Endodermal cell (in vitro differentiated cells): ENCODE measurements at regions not wholly inside any gene's neighbourhood (a gene's known extent, or its start where the extent isn't known, plus 50 kb on each side); places are given as distances from the start of the nearest gene placed in this dataset.

Experiments used
- DNase-seq: peaks from one replicate; pipeline ENCODE4 v3.0.0-alpha.2; 2017
- H3K27ac ChIP-seq: 2 replicates; pipeline ENCODE4 v1.5.1; 2013; ENCODE audit warnings: mild to moderate bottlenecking, low read depth, low read length, moderate library complexity
- H3K27me3 ChIP-seq: 2 replicates; pipeline ENCODE4 v1.6.1; 2013; ENCODE audit warnings: mild to moderate bottlenecking, low read length, moderate library complexity; ENCODE audit not compliant: insufficient read depth, control insufficient read depth, poor library complexity, severe bottlenecking
- H3K36me3 ChIP-seq: 2 replicates; pipeline ENCODE4 v1.7.0; 2013; ENCODE audit warnings: mild to moderate bottlenecking, low read length, moderate library complexity; ENCODE audit not compliant: control insufficient read depth, insufficient read depth
- H3K4me1 ChIP-seq: one replicate; pipeline ENCODE4 v1.7.0; 2013; ENCODE audit warnings: low read length; ENCODE audit not compliant: control insufficient read depth, insufficient read depth
- H3K4me3 ChIP-seq: 2 replicates; pipeline ENCODE4 v1.5.1; 2013; ENCODE audit warnings: mild to moderate bottlenecking, low read length, moderate library complexity
- H3K9ac ChIP-seq: 2 replicates; pipeline ENCODE4 v1.6.1; 2013; ENCODE audit warnings: mild to moderate bottlenecking, low read length, moderate library complexity; ENCODE audit not compliant: poor library complexity, severe bottlenecking; ENCODE audit errors: extremely low read depth
- H3K9me3 ChIP-seq: 2 replicates; pipeline ENCODE4 v1.6.1; 2013; ENCODE audit warnings: mild to moderate bottlenecking, low read length, moderate library complexity; ENCODE audit not compliant: control insufficient read depth
- H3K27ac Mint-ChIP-seq: 2 replicates; pipeline ENCODE4 v1.8.0; 2020; ENCODE audit warnings: mixed read lengths
- H3K27me3 Mint-ChIP-seq: 2 replicates; pipeline ENCODE4 v1.8.0; 2021; ENCODE audit warnings: mild to moderate bottlenecking, mixed read lengths; ENCODE audit not compliant: insufficient read depth
- H3K36me3 Mint-ChIP-seq: 2 replicates; pipeline ENCODE4 v1.8.0; 2020; ENCODE audit warnings: low read depth, mixed read lengths
- H3K4me1 Mint-ChIP-seq: 2 replicates; pipeline ENCODE4 v1.8.0; 2020; ENCODE audit warnings: mixed read lengths
- H3K4me3 Mint-ChIP-seq: 2 replicates; pipeline ENCODE4 v1.8.0; 2020; ENCODE audit warnings: mild to moderate bottlenecking, moderate library complexity, mixed read lengths
- H3K9me3 Mint-ChIP-seq: 2 replicates; pipeline ENCODE4 v1.8.0; 2020; ENCODE audit warnings: mild to moderate bottlenecking, mixed read lengths
- WGBS, 2 experiments: methylation state at CpG; one replicate each; pipeline versions ENCODE4 v1.1.5 to v1.1.7; 2013; ENCODE audit warnings: missing lambda C conversion rate in 2 of 2, mixed read lengths in 1 of 2; ENCODE audit not compliant: insufficient coverage in 1 of 2, insufficient read length in 1 of 2; 5-methylcytosine and 5-hydroxymethylcytosine counted together
- TF ChIP-seq, protein P1 (sequence below): fragments of 200-600 bp; sonication (generic); conservative IDR thresholded peaks from 2 replicates; pipeline ENCODE4 v1.5.0; 2021; ENCODE audit warnings: antibody characterized with exemption, mild to moderate bottlenecking

DNA sequence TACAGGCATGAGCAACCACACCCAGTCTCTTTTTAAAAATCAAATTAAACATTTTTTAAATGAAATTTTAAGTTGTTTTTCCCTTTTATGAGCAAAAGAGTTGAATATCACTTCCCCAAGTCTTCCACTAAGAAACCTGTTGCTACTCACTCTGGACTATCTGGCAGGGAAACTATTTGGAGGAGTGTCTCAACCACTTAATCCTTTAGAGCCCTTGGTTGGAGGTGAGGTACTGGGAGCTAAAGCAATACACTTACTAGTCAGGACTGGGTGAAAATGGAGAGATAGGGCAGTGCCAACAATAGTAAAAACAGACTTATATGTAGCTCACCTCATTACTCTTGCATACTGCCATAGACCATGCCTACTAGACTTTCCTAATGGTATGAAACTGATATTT is 135.5 kb downstream of the RND3 start:
- Mint-ChIP-seq H3K9me3 (peaks cover 1% of the 10 kb centered on the region), H3K27me3 (no peaks in the 10 kb centered on the region), H3K4me1 (peaks cover 30% of the 10 kb centered on the region), H3K27ac (no peak overlapping the region), H3K4me3 (no peak overlapping the region), H3K36me3 (no peaks in the 10 kb centered on the region)
- Histone ChIP-seq H3K4me1 (no peaks in the 10 kb centered on the region), H3K27me3 (no peaks in the 10 kb centered on the region), H3K9me3 (no peaks in the 10 kb centered on the region), H3K4me3 (no peak overlapping the region), H3K36me3 (no peaks in the 10 kb centered on the region), H3K27ac (no peak overlapping the region), H3K9ac (no peak overlapping the region)
- TF ChIP-seq, protein P1, sequence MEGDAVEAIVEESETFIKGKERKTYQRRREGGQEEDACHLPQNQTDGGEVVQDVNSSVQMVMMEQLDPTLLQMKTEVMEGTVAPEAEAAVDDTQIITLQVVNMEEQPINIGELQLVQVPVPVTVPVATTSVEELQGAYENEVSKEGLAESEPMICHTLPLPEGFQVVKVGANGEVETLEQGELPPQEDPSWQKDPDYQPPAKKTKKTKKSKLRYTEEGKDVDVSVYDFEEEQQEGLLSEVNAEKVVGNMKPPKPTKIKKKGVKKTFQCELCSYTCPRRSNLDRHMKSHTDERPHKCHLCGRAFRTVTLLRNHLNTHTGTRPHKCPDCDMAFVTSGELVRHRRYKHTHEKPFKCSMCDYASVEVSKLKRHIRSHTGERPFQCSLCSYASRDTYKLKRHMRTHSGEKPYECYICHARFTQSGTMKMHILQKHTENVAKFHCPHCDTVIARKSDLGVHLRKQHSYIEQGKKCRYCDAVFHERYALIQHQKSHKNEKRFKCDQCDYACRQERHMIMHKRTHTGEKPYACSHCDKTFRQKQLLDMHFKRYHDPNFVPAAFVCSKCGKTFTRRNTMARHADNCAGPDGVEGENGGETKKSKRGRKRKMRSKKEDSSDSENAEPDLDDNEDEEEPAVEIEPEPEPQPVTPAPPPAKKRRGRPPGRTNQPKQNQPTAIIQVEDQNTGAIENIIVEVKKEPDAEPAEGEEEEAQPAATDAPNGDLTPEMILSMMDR: no peak
- no peak for DNase-seq

DNA sequence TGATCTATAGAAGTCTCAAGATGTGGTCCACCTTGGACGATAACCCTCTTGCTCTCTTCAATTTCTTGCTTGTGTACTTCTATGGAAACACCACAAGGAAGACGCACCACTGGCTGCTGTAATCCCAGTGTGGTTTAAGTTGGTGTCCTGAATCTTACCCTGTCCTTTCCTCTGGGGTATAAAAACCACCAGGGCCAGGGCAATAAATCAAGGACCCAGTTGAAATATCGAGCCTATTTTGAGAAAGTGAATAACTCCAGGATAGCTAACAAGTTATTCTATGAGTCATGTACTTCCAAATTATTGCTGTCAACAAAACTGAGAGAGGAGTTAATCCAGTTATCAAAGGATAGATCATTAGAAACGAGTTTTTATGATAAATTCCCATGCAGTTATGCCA is 137.0 kb downstream of the RND3 start:
- TF ChIP-seq, protein P1: no peak
- H3K4me3 Mint-ChIP-seq: no peak overlapping the region
- peaks cover 25% of the 10 kb centered on the region for H3K4me1 Mint-ChIP-seq
- H3K4me3 ChIP-seq: no peak overlapping the region
- H3K27ac Mint-ChIP-seq: no peak overlapping the region
- no peaks in the 10 kb centered on the region for H3K36me3 ChIP-seq
- H3K27me3 ChIP-seq: no peaks in the 10 kb centered on the region
- 82 to 93% methylated on average over 2 to 4 of the region's 4 CpGs for WGBS, 2 experiments
- no peak overlapping the region for H3K27ac ChIP-seq
- no peaks in the 10 kb centered on the region for H3K36me3 Mint-ChIP-seq
- H3K9me3 Mint-ChIP-seq: peaks cover 1% of the 10 kb centered on the region
- H3K27me3 Mint-ChIP-seq: peaks cover 2% of the 10 kb centered on the region
- DNase-seq: no peak
- no peak overlapping the region for H3K9ac ChIP-seq
- H3K4me1 ChIP-seq: no peaks in the 10 kb centered on the region
- H3K9me3 ChIP-seq: no peaks in the 10 kb centered on the region

DNA sequence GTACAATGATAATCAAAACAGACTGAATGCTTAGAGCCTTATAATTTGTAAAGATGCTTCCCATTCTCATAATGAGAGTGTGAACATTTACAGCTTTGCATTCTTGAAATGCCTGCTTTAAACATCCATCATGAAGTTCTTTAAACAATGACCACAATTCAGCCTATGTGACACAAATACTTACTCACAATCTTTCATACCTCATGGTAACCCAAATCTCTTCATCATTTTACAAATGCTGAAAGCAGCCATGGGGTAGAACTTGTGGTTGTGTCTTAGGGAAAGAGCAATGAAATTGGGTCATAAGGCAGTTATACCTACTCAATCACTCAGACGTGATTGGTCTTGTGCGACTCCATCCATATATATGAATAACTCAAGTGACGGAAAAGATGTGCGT is 140.7 kb downstream of the RND3 start:
- no peak overlapping the region for H3K4me3 Mint-ChIP-seq
- peaks cover 21% of the 10 kb centered on the region for H3K4me1 Mint-ChIP-seq
- H3K27me3 ChIP-seq: no peaks in the 10 kb centered on the region
- H3K27me3 Mint-ChIP-seq: peaks cover 16% of the 10 kb centered on the region
- H3K9me3 Mint-ChIP-seq: no peaks in the 10 kb centered on the region
- H3K27ac Mint-ChIP-seq: no peak overlapping the region
- H3K9me3 ChIP-seq: no peaks in the 10 kb centered on the region
- no peak overlapping the region for H3K27ac ChIP-seq
- no peak overlapping the region for H3K4me3 ChIP-seq
- H3K36me3 Mint-ChIP-seq: no peaks in the 10 kb centered on the region
- no peak for DNase-seq
- TF ChIP-seq, protein P1: no peak
- no peak overlapping the region for H3K9ac ChIP-seq
- H3K36me3 ChIP-seq: no peaks in the 10 kb centered on the region
- H3K4me1 ChIP-seq: no peaks in the 10 kb centered on the region
- 96% methylated on average over 4 of the region's 4 CpGs; no CpG with 5 or more reads in 1 of the 2 experiments for WGBS, 2 experiments
